ENCODE measurements at regions not wholly inside any gene's neighbourhood (a gene's known extent, or its start where the extent isn't known, plus 50 kb on each side); places are given as distances from the start of the nearest gene placed in this dataset.

- no peak for TF ChIP-seq POLR2AphosphoS5 (IDR thresholded peaks at IDR 0.05)
- TF ChIP-seq CTCF (IDR thresholded peaks at IDR 0.05), result no peak
Observed at GRCh38 chr7:124647630-124648306, 117.8 kb downstream of the GPR37 start.

All from suprapubic skin (tissue), 3 donors.